Activated effector memory CD4-positive, alpha-beta T cell treated with anti-CD3 and anti-CD28 coated beads, Interleukin-2, amount 50 U/mL, for 16 hours (primary cell): ENCODE measurements at regions not wholly inside any gene's neighbourhood (a gene's known extent, or its start where the extent isn't known, plus 50 kb on each side); places are given as distances from the start of the nearest gene placed in this dataset.
"Not testable (repeated sequence)": the region's sequence is repeated elsewhere in the genome, so short reads cannot be mapped to it uniquely, and the experiment has no call there.

Experiments
- DNase-seq: peaks from one replicate; pipeline ENCODE4 v3.0.0-alpha.2; 2020

- no peak for DNase-seq
Measured at GRCh38 chr6:11403035-11403601, 134.4 kb upstream of the TMEM170B start.

- DNase-seq, result not testable (repeated sequence)
Measured at GRCh38 chr6:11402581-11402980, 135.0 kb upstream of the TMEM170B start.

- not testable (repeated sequence) for DNase-seq
Measured at GRCh38 chr6:11401954-11402353, 135.6 kb upstream of the TMEM170B start.

- DNase-seq, result no peak
Measured at GRCh38 chr6:11398451-11399326, 138.9 kb upstream of the TMEM170B start.

GRCh38 chr6:11397622-11398450 is 139.7 kb upstream of the TMEM170B start:
- no peak for DNase-seq

- no peak for DNase-seq
Measured at GRCh38 chr6:11396860-11397259, 140.7 kb upstream of the TMEM170B start.

GRCh38 chr6:11393713-11394627 is 143.6 kb upstream of the TMEM170B start:
- no peak for DNase-seq

- no peak for DNase-seq
Measured at GRCh38 chr6:11392778-11393507, 144.6 kb upstream of the TMEM170B start.

- DNase-seq, result no peak
Measured at GRCh38 chr6:11391934-11392777, 145.4 kb upstream of the TMEM170B start.

- no peak for DNase-seq
Measured at GRCh38 chr6:11389977-11390376, 147.6 kb upstream of the TMEM170B start.

- no peak for DNase-seq
Measured at GRCh38 chr6:11388983-11389944, 148.3 kb upstream of the TMEM170B start.

- DNase-seq, result no peak
Measured at GRCh38 chr6:11387707-11388430, 149.7 kb upstream of the TMEM170B start.

GRCh38 chr6:11386726-11387125 is 150.8 kb upstream of the TMEM170B start:
- no peak for DNase-seq

GRCh38 chr6:11386323-11386722 is 151.2 kb upstream of the TMEM170B start:
- DNase-seq, result no peak

GRCh38 chr6:11384531-11385309 is 152.3 kb upstream of the NEDD9 start:
- no peak for DNase-seq

- DNase-seq, result peak; percentile 87
Measured at GRCh38 chr6:11381801-11382513, 149.5 kb upstream of the NEDD9 start.
